Nephron (organoid): ENCODE measurements at regions not wholly inside any gene's neighbourhood (a gene's known extent, or its start where the extent isn't known, plus 50 kb on each side); places are given as distances from the start of the nearest gene placed in this dataset.

Experiments
- H3K27ac Mint-ChIP-seq, 3 experiments: 2 replicates each; pipeline ENCODE4 v1.8.0; 2020; ENCODE audit warnings: mixed read lengths in 3 of 3, mild to moderate bottlenecking in 2 of 3, moderate library complexity in 1 of 3
- H3K27me3 Mint-ChIP-seq: 2 replicates; pipeline ENCODE4 v1.8.0; 2021; ENCODE audit warnings: low read depth, mild to moderate bottlenecking, moderate library complexity, mixed read lengths
- H3K36me3 Mint-ChIP-seq: 2 replicates; pipeline ENCODE4 v1.8.0; 2020; ENCODE audit warnings: low read depth, mixed read lengths
- H3K4me1 Mint-ChIP-seq: 2 replicates; pipeline ENCODE4 v1.8.0; 2020; ENCODE audit warnings: mixed read lengths
- H3K4me3 Mint-ChIP-seq, 3 experiments: 2 replicates each; pipeline ENCODE4 v1.8.0; 2020; ENCODE audit warnings: mild to moderate bottlenecking in 3 of 3, mixed read lengths in 3 of 3, moderate library complexity in 2 of 3
- H3K9me3 Mint-ChIP-seq: 2 replicates; pipeline ENCODE4 v1.8.0; 2020; ENCODE audit warnings: mixed read lengths
- TF ChIP-seq, protein P1 (sequence below), 3 experiments: fragments of 200-600 bp; sonication (generic); IDR thresholded peaks; one replicate each; pipeline ENCODE4 v1.5.0; 2021; ENCODE audit warnings: antibody characterized with exemption in 3 of 3; ENCODE audit not compliant: unreplicated experiment in 3 of 3

GRCh38 chr13:74761801-74762757 lies 627.9 kb upstream of the KLF12 start:
- TF ChIP-seq, protein P1, sequence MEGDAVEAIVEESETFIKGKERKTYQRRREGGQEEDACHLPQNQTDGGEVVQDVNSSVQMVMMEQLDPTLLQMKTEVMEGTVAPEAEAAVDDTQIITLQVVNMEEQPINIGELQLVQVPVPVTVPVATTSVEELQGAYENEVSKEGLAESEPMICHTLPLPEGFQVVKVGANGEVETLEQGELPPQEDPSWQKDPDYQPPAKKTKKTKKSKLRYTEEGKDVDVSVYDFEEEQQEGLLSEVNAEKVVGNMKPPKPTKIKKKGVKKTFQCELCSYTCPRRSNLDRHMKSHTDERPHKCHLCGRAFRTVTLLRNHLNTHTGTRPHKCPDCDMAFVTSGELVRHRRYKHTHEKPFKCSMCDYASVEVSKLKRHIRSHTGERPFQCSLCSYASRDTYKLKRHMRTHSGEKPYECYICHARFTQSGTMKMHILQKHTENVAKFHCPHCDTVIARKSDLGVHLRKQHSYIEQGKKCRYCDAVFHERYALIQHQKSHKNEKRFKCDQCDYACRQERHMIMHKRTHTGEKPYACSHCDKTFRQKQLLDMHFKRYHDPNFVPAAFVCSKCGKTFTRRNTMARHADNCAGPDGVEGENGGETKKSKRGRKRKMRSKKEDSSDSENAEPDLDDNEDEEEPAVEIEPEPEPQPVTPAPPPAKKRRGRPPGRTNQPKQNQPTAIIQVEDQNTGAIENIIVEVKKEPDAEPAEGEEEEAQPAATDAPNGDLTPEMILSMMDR (IDR thresholded peaks at IDR 0.05; ENCODE audit: unreplicated experiment in 3 of 3): no peak
- H3K27me3 Mint-ChIP-seq: no peaks in the 10 kb centered on the region
- peak overlapping the region; percentile 66 to 82 (median 71) for H3K27ac Mint-ChIP-seq
- peaks cover 14% of the 10 kb centered on the region for H3K4me1 Mint-ChIP-seq
- no peak overlapping the region for H3K4me3 Mint-ChIP-seq
- H3K36me3 Mint-ChIP-seq: no peaks in the 10 kb centered on the region
- H3K9me3 Mint-ChIP-seq: no peaks in the 10 kb centered on the region

DNA sequence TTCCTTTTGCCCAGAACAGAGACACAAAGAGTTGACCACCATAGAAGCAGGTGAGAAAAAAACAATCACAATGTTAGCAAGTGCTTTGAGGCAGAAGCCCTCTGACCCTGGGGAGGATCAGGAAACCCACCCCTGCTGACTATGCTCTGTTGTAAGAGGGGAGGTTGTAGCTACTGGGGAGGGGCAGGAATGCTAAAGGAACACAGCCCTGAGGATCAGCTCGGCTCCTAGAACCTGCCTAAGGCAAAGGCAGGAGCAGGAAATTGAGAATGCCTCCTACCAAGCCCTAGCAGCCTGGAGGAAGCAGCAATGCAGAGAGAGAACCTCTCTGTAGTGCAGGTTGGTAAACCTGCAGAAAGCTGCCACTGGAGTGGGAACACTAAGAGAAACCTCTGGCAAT lies 624.0 kb upstream of the KLF12 start:
- Mint-ChIP-seq H3K9me3 (no peaks in the 10 kb centered on the region), H3K27me3 (no peaks in the 10 kb centered on the region), H3K36me3 (no peaks in the 10 kb centered on the region), H3K4me3 (no peak overlapping the region), H3K27ac (no peak overlapping the region), H3K4me1 (peaks cover 16% of the 10 kb centered on the region)
- TF ChIP-seq, protein P1 (IDR thresholded peaks at IDR 0.05; ENCODE audit: unreplicated experiment in 3 of 3): no peak

- Mint-ChIP-seq H3K4me1 (peaks cover 6% of the 10 kb centered on the region), H3K27me3 (no peaks in the 10 kb centered on the region), H3K36me3 (no peaks in the 10 kb centered on the region), H3K27ac (no peak overlapping the region), H3K4me3 (no peak overlapping the region), H3K9me3 (no peaks in the 10 kb centered on the region)
- TF ChIP-seq, protein P1 (IDR thresholded peaks at IDR 0.05; ENCODE audit: unreplicated experiment in 3 of 3): no peak
These were observed 620.9 kb upstream of the KLF12 start for GRCh38 chr13:74755065-74755464.

DNA sequence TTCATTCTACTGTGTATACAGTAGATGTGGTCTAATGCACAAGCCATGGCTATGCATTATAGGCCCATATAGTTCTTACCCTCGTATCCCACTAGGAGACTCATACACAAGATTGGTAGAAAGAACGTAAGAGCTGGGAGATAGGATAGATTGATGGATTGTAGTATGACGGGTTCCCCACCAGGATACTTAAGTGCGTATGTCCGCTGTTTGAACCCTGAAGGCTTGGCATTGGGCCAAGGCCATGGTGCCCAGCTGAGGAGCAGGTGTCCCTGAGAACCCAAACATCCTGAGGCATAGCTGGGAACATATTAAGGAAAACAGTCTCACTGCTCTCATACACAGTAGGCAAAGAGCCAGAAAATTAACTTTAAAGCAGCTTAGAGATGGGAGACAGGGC lies 617.5 kb upstream of the KLF12 start:
- Mint-ChIP-seq H3K4me3 (no peak overlapping the region), H3K9me3 (no peaks in the 10 kb centered on the region), H3K4me1 (peaks cover 11% of the 10 kb centered on the region), H3K27me3 (no peaks in the 10 kb centered on the region), H3K27ac (no peak overlapping the region), H3K36me3 (no peaks in the 10 kb centered on the region)
- TF ChIP-seq, protein P1 (IDR thresholded peaks at IDR 0.05; ENCODE audit: unreplicated experiment in 3 of 3): no peak

DNA sequence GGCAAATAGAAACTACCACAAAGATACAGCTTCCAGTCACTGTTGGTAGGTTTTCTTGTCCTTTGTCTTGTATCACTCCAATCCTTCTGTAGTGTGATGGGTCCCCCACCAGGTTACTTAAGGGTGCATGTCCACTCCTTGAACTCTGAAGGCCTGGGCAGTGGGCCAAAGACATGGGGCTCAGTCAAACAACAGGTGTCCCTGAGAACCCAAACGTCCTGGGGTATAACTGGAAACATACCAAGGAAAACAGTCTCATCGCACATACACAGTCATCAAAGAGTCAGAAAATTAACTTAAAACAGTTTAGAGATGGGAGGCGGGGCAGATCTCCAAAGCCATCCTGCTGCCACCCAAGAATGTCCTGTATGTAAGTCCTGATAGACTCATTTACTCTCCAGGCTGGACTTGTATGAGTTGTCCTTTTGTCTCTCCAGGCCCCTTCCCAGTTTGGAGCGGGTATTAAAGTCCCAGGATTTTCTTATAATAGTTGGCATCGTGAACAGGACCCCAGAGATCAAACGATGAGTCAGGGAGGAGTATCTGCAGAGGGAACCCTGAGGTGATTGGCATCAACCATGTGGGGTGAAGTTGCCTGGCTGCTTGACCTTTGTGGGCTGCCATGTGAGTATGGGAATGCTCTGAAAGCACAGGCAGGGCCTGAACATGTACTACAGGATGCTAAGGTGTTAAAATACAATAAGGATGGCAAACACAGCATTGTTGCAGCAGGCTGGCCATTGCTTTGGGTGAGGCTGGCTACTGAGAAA lies 613.2 kb upstream of the KLF12 start:
- H3K36me3 Mint-ChIP-seq: no peaks in the 10 kb centered on the region
- H3K27me3 Mint-ChIP-seq: no peaks in the 10 kb centered on the region
- no peak overlapping the region for H3K27ac Mint-ChIP-seq
- no peak overlapping the region for H3K4me3 Mint-ChIP-seq
- no peaks in the 10 kb centered on the region for H3K9me3 Mint-ChIP-seq
- TF ChIP-seq, protein P1 (IDR thresholded peaks at IDR 0.05; ENCODE audit: unreplicated experiment in 3 of 3): no peak
- H3K4me1 Mint-ChIP-seq: peaks cover 6% of the 10 kb centered on the region
